ENCODE measurements at regions not wholly inside any gene's neighbourhood (a gene's known extent, or its start where the extent isn't known, plus 50 kb on each side); places are given as distances from the start of the nearest gene placed in this dataset.
"Not testable (repeated sequence)": the region's sequence is repeated elsewhere in the genome, so short reads cannot be mapped to it uniquely, and the experiment has no call there.

GRCh38 chr3:128549283-128550112, 56.5 kb upstream of the GATA2 start:
- DNase-seq (ENCODE audit: low spot score), result peak; percentile 75

GRCh38 chr3:128548426-128549282, 55.7 kb upstream of the GATA2 start:
- DNase-seq (ENCODE audit: low spot score), result no peak

- DNase-seq (ENCODE audit: low spot score), result no peak
Observed at GRCh38 chr3:128548021-128548420, 55.0 kb upstream of the GATA2 start.

DNA sequence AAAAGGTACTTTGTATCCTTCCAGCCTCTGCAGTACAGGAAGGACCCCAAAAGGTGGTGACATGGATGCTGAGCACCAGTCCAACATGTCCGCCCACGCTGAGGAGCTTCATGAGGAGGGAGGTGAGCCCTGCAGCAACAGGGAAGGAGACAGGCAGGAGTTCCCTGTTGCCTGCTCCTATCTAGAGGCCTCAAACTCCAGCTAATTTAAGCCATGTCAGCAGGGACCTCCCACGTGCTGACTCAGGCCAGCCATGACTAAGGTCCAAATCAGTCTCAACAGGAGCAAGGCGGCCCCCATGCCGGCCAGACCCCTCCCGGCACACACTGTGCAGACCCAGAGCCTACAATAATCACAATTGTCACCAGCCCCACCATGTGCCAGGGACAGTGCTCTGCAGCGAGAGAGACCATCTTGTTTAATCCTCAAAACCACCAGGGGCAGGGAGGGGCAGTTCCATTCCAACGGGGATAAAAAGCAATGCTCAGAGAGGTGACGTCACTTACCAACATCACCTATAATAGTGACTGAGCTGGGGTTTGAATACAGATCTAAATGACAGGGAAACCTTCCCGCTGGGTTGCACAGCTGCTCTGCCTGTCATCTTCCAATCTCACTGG, 54.5 kb upstream of the GATA2 start:
- DNase-seq (ENCODE audit: low spot score), result peak; percentile 51

- peak; percentile 41 for DNase-seq (ENCODE audit: low spot score)
Observed at GRCh38 chr3:128546646-128547045, 53.6 kb upstream of the GATA2 start.

DNA sequence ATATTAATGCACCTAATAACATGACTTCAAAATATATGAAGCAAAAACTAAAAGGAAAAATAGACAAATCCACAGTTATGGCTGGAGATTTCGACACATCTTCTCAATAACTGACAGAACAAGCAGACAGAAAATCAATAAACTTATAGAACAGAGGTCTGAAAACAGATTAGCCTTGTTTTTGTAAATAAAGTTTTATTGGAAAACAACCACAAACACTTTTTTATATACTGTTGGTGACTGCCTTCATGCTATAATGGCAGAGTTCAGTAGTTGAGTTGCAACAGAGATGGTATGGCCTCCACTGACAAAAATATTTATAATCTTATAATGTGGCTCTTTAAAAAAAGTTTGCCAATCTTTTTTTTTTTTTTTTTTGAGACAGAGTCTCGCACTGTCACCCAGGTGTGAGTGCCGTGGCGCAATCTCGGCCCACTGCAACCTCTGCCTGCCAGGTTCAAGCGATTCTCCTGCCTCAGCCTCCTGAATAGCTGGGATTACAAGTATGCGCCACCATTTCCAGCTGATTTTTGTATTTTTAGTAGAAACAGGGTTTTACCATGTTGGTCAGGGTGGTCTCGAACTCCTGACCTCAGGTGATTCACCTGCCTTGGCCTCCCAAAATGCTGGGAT, 52.2 kb upstream of the GATA2 start:
- DNase-seq (ENCODE audit: low spot score), result peak; percentile 5

GRCh38 chr3:128544190-128544589, 51.2 kb upstream of the GATA2 start:
- DNase-seq (ENCODE audit: low spot score), result no peak

GRCh38 chr3:128543570-128544174, 50.7 kb upstream of the GATA2 start:
- DNase-seq (ENCODE audit: low spot score), result not testable (repeated sequence)

Measured in left forelimb (tissue), 1 donor.